ENCODE measurements at regions not wholly inside any gene's neighbourhood (a gene's known extent, or its start where the extent isn't known, plus 50 kb on each side); places are given as distances from the start of the nearest gene placed in this dataset.

GRCh38 chr6:19034986-19035385, 647.8 kb downstream of the RNF144B start:
- Histone ChIP-seq H2AFZ (ENCODE audit: low read depth, low read length) (no peak overlapping the region), H3K27me3 (ENCODE audit: insufficient read depth, low read depth, low read length) (no peaks in the 10 kb centered on the region), H3K9me2 (ENCODE audit: insufficient read depth, low read length) (no peaks in the 10 kb centered on the region), H3K9ac (ENCODE audit: low read length) (no peak overlapping the region), H3K79me2 (replicated peaks; ENCODE audit: insufficient read depth, low read length) (no peaks in the 10 kb centered on the region), H3K27ac (ENCODE audit: low read length) (no peak overlapping the region), H3K4me3 (ENCODE audit: low read length) (no peak overlapping the region), H3F3A (ENCODE audit: insufficient read depth, low read length, poor library complexity, severe bottlenecking) (no peaks in the 10 kb centered on the region), H3K36me3 (ENCODE audit: insufficient read depth, low read length) (no peaks in the 10 kb centered on the region), H3K9me3 (ENCODE audit: low read length) (no peaks in the 10 kb centered on the region), H4K20me1 (ENCODE audit: insufficient read depth) (no peaks in the 10 kb centered on the region), H3K4me2 (ENCODE audit: low read length) (no peak overlapping the region)
- TF ChIP-seq EP300 (conservative IDR thresholded peaks at IDR 0.05; ENCODE audit: poor library complexity, severe bottlenecking) (no peak), RAD21 (conservative IDR thresholded peaks at IDR 0.05) (no peak), REST (IDR thresholded peaks at IDR 0.05; ENCODE audit: borderline replicate concordance) (no peak), SMC3 (conservative IDR thresholded peaks at IDR 0.05; ENCODE audit: poor library complexity) (no peak), MXI1 (conservative IDR thresholded peaks at IDR 0.05; ENCODE audit: poor library complexity, severe bottlenecking) (no peak), CTCF (IDR thresholded peaks at IDR 0.05; ENCODE audit: poor library complexity, severe bottlenecking) (no peak), POLR2AphosphoS5 (IDR thresholded peaks at IDR 0.05) (no peak), EZH2 (IDR thresholded peaks at IDR 0.05; ENCODE audit: borderline replicate concordance, insufficient read depth, low read length, poor library complexity, severe bottlenecking) (no peak), TAF1 (IDR thresholded peaks at IDR 0.05; ENCODE audit: low read depth) (no peak)

GRCh38 chr6:19035461-19036195, 648.5 kb downstream of the RNF144B start:
- no peak for TF ChIP-seq CTCF (IDR thresholded peaks at IDR 0.05; ENCODE audit: poor library complexity, severe bottlenecking)
- TF ChIP-seq SMC3 (conservative IDR thresholded peaks at IDR 0.05; ENCODE audit: poor library complexity) = no peak
- TF ChIP-seq EZH2 (IDR thresholded peaks at IDR 0.05; ENCODE audit: borderline replicate concordance, insufficient read depth, low read length, poor library complexity, severe bottlenecking) = no peak
- no peak for TF ChIP-seq TAF1 (IDR thresholded peaks at IDR 0.05; ENCODE audit: low read depth)
- no peak for TF ChIP-seq MXI1 (conservative IDR thresholded peaks at IDR 0.05; ENCODE audit: poor library complexity, severe bottlenecking)
- TF ChIP-seq POLR2AphosphoS5 (IDR thresholded peaks at IDR 0.05) = no peak
- TF ChIP-seq RAD21 (conservative IDR thresholded peaks at IDR 0.05) = no peak
- TF ChIP-seq EP300 (conservative IDR thresholded peaks at IDR 0.05; ENCODE audit: poor library complexity, severe bottlenecking) = no peak
- TF ChIP-seq REST (IDR thresholded peaks at IDR 0.05; ENCODE audit: borderline replicate concordance) = no peak
- no peak overlapping the region for H2AFZ ChIP-seq (ENCODE audit: low read depth, low read length)
- no peaks in the 10 kb centered on the region for H3K9me3 ChIP-seq (ENCODE audit: low read length)
- H3K4me2 ChIP-seq (ENCODE audit: low read length) = no peak overlapping the region
- H3K79me2 ChIP-seq (replicated peaks; ENCODE audit: insufficient read depth, low read length) = no peaks in the 10 kb centered on the region
- H3K27me3 ChIP-seq (ENCODE audit: insufficient read depth, low read depth, low read length) = no peaks in the 10 kb centered on the region
- no peaks in the 10 kb centered on the region for H3F3A ChIP-seq (ENCODE audit: insufficient read depth, low read length, poor library complexity, severe bottlenecking)
- no peaks in the 10 kb centered on the region for H3K9me2 ChIP-seq (ENCODE audit: insufficient read depth, low read length)
- no peaks in the 10 kb centered on the region for H4K20me1 ChIP-seq (ENCODE audit: insufficient read depth)
- no peak overlapping the region for H3K9ac ChIP-seq (ENCODE audit: low read length)
- no peak overlapping the region for H3K4me3 ChIP-seq (ENCODE audit: low read length)
- no peaks in the 10 kb centered on the region for H3K36me3 ChIP-seq (ENCODE audit: insufficient read depth, low read length)
- H3K27ac ChIP-seq (ENCODE audit: low read length) = no peak overlapping the region
